Activated CD4-positive, alpha-beta memory T cell treated with anti-CD3 and anti-CD28 coated beads for 36 hours (primary cell): ENCODE measurements at regions not wholly inside any gene's neighbourhood (a gene's known extent, or its start where the extent isn't known, plus 50 kb on each side); places are given as distances from the start of the nearest gene placed in this dataset.
"Not testable (repeated sequence)": the region's sequence is repeated elsewhere in the genome, so short reads cannot be mapped to it uniquely, and the experiment has no call there.

Source experiments
- CTCF ChIA-PET: fragments of 350-600 bp; sonication (Branson Sonifier 250); formaldehyde crosslinking; loops from one replicate; lab custom pipeline; 2021; ENCODE audit warnings: antibody characterized with exemption, inconsistent platforms; lab: Charles Lee
- POLR2A ChIA-PET: fragments of 350-600 bp; sonication (Branson Sonifier 250); formaldehyde crosslinking; loops from one replicate; lab custom pipeline; 2021; ENCODE audit warnings: antibody characterized with exemption; lab: Charles Lee
- DNase-seq: peaks from one replicate; pipeline ENCODE4 v3.0.0-alpha.2; 2020
- H3K27ac Mint-ChIP-seq: one replicate; pipeline ENCODE4 v1.8.0; 2021; ENCODE audit warnings: mixed read lengths
- H3K27me3 Mint-ChIP-seq: one replicate; pipeline ENCODE4 v1.8.0; 2021; ENCODE audit warnings: mixed read lengths
- H3K36me3 Mint-ChIP-seq: one replicate; pipeline ENCODE4 v1.8.0; 2021; ENCODE audit warnings: mixed read lengths
- H3K4me1 Mint-ChIP-seq: one replicate; pipeline ENCODE4 v1.8.0; 2021; ENCODE audit warnings: low read depth, mixed read lengths
- H3K4me3 Mint-ChIP-seq: one replicate; pipeline ENCODE4 v1.8.0; 2021; ENCODE audit warnings: mild to moderate bottlenecking, mixed read lengths
- H3K9me3 Mint-ChIP-seq: one replicate; pipeline ENCODE4 v1.8.0; 2021; ENCODE audit warnings: mixed read lengths
- intact Hi-C: fragments of 100-400 bp; cut with micrococcal nuclease; formaldehyde crosslinking; loops from one replicate; pipeline ENCODE4 v1.15.1; 2023

DNA sequence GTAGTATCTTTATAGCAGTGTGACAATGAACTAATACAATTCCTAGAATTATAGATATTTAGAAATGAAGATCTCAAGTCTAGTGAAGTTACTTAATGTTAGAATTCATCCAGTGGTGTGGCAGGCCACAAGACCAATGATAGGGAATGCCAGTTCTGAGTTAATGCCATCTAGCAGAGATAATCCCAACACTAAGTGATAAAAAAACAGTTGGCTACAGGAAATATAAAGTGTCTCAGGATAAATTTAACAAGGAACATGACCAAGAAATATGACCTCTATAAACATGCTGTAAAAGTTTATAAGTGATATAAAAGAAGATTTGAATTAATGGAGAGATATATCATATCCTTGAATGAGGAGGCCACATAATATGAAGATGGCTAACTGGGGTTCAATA, 1790.5 kb upstream of the ADGRL3 start:
- H3K9me3 Mint-ChIP-seq = peaks cover 11% of the 10 kb centered on the region
- no peak overlapping the region for H3K4me3 Mint-ChIP-seq
- POLR2A ChIA-PET = no interaction called here
- no peak for DNase-seq
- H3K36me3 Mint-ChIP-seq = no peaks in the 10 kb centered on the region
- intact Hi-C loops = no loop called here
- no peaks in the 10 kb centered on the region for H3K27me3 Mint-ChIP-seq
- CTCF ChIA-PET = no interaction called here
- no peaks in the 10 kb centered on the region for H3K4me1 Mint-ChIP-seq
- no peak overlapping the region for H3K27ac Mint-ChIP-seq

DNA sequence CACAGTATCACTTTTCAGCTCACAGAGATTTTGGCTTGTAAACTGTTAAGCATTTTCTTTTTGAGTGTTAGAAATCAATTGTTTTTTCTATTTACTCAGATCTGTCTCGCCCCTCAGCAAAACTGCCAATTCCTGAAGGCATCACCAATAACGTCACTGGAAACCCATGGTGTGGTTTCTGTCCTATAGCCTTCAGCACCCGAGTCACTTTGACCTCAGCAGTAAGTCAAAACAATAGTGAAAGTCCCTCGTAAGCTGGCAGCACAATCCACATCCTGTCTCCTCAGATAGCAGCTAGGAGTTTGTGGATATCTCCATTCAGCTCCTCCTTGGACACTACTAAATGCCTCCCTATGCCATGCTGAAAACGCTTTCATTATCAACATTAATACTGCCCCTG, 1787.4 kb upstream of the ADGRL3 start:
- H3K27me3 Mint-ChIP-seq = no peaks in the 10 kb centered on the region
- intact Hi-C loops = no loop called here
- no peak overlapping the region for H3K4me3 Mint-ChIP-seq
- CTCF ChIA-PET = no interaction called here
- H3K9me3 Mint-ChIP-seq = peaks cover 13% of the 10 kb centered on the region
- no peak overlapping the region for H3K27ac Mint-ChIP-seq
- POLR2A ChIA-PET = no interaction called here
- H3K36me3 Mint-ChIP-seq = no peaks in the 10 kb centered on the region
- H3K4me1 Mint-ChIP-seq = no peaks in the 10 kb centered on the region
- no peak for DNase-seq

DNA sequence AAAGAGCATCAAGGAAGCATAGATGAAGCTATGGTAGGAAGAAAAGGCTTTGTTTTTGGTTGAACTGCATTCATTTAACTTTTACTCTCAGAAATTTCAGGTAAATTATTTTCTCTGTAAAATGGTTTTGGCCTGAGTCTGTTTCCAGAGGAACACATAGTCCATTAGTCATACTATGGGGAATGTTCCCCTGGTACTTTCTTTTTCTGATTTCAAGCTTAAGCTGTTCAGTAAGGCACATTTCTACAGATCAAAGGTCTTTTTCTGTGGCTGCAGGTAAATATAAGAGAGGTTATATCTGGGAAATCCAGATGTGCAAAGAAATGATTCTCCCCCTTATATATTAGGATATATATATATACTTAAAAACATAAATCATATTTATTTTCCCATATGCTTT, 1744.4 kb upstream of the ADGRL3 start:
- intact Hi-C loops = no loop called here
- CTCF ChIA-PET = no interaction called here
- Mint-ChIP-seq H3K27ac (no peak overlapping the region), H3K27me3 (no peaks in the 10 kb centered on the region), H3K9me3 (peaks cover 14% of the 10 kb centered on the region), H3K36me3 (no peaks in the 10 kb centered on the region), H3K4me1 (no peaks in the 10 kb centered on the region), H3K4me3 (no peak overlapping the region)
- POLR2A ChIA-PET = no interaction called here
- DNase-seq = no peak

DNA sequence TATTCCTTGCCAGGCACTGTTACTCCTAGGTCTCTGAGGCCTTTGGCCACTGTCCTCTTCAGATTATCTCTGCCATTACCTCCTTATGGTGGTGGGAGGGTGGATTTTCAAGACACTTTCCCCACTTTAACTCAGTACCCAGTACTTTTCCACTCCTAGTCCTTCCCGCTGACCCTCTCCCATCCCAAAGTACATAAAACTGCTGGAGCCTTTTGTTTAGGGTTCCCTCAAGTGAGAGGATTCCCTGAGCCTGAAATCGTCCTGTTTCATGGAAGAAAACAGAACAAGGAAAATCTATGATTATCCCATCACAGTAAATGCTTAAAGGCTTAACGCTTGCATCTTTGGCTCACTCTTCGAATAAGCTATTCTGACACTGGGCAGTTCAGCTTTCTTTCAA, 1742.5 kb upstream of the ADGRL3 start:
- ChIA-PET POLR2A (no interaction called here), CTCF (no interaction called here)
- H3K27me3 Mint-ChIP-seq = no peaks in the 10 kb centered on the region
- no peaks in the 10 kb centered on the region for H3K36me3 Mint-ChIP-seq
- no peaks in the 10 kb centered on the region for H3K4me1 Mint-ChIP-seq
- intact Hi-C loops = no loop called here
- peaks cover 14% of the 10 kb centered on the region for H3K9me3 Mint-ChIP-seq
- no peak for DNase-seq
- no peak overlapping the region for H3K27ac Mint-ChIP-seq
- no peak overlapping the region for H3K4me3 Mint-ChIP-seq

DNA sequence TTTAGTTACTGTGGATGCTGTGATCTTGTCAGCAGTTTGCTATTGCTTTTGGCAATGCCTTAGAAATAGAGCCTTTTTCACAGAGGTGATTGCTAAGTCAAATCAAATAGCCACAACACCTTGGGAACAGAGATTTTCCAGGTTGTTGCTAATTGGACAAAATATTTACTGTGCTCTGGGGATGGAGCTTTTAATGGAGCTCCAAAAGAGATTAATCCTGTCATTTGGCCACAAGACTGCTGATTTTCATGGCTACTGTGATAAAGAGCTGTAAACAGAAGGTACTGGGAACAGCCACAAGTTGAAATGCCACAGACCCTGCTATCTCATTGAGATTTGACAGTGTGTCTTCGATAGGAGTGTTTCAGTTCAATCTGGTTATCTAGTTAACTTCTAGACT, 1715.2 kb upstream of the ADGRL3 start:
- CTCF ChIA-PET = no interaction called here
- POLR2A ChIA-PET = no interaction called here
- Mint-ChIP-seq H3K9me3 (peaks cover 38% of the 10 kb centered on the region), H3K36me3 (no peaks in the 10 kb centered on the region), H3K27ac (no peak overlapping the region), H3K27me3 (no peaks in the 10 kb centered on the region), H3K4me1 (no peaks in the 10 kb centered on the region), H3K4me3 (no peak overlapping the region)
- intact Hi-C loops = no loop called here
- DNase-seq = no peak

DNA sequence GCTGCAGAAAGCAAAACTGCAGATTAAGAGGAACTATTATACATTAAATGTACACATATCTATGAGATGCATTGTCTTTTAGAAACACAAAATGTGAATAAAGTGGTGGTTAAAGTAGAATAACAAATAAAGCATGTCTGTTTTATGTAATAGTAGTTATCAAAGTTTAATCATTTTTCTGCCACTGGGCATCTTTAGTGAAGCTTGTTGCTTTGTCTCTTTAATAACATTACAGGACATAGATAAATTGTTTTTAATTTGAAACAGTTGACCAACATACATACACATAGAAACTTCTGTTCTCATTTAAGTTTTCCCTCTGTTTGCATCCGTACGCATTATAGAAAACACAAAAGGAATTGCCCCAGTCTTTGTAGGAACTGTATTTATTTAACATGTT, 1700.0 kb upstream of the ADGRL3 start:
- ChIA-PET CTCF (no interaction called here), POLR2A (no interaction called here)
- intact Hi-C loops = no loop called here
- H3K36me3 Mint-ChIP-seq = no peaks in the 10 kb centered on the region
- H3K9me3 Mint-ChIP-seq = peaks cover 21% of the 10 kb centered on the region
- no peak for DNase-seq
- no peak overlapping the region for H3K27ac Mint-ChIP-seq
- H3K4me3 Mint-ChIP-seq = no peak overlapping the region
- H3K27me3 Mint-ChIP-seq = no peaks in the 10 kb centered on the region
- no peaks in the 10 kb centered on the region for H3K4me1 Mint-ChIP-seq

DNA sequence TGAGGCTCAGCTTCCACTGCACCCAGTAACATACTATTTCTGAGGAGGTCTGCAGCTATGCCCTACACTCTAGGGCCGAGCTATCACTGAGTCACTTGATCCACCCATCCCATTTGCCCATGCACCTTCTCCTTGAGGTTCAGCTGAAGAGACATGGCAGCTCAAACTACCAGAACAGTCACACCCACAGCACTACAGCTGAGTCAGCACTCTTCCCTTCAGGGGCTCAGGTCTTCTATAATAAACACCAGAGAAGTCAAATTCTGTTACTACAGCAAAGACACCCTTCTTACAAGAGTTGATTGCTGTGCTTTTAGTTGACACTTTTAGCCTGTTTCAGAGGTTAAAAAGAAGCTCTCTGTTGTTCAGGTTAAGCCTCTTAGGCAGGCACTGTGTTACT, 1696.4 kb upstream of the ADGRL3 start:
- no peaks in the 10 kb centered on the region for H3K4me1 Mint-ChIP-seq
- H3K9me3 Mint-ChIP-seq = peaks cover 13% of the 10 kb centered on the region
- no peaks in the 10 kb centered on the region for H3K27me3 Mint-ChIP-seq
- DNase-seq = no peak
- CTCF ChIA-PET = no interaction called here
- intact Hi-C loops = no loop called here
- H3K4me3 Mint-ChIP-seq = no peak overlapping the region
- no peak overlapping the region for H3K27ac Mint-ChIP-seq
- no peaks in the 10 kb centered on the region for H3K36me3 Mint-ChIP-seq
- POLR2A ChIA-PET = no interaction called here

DNA sequence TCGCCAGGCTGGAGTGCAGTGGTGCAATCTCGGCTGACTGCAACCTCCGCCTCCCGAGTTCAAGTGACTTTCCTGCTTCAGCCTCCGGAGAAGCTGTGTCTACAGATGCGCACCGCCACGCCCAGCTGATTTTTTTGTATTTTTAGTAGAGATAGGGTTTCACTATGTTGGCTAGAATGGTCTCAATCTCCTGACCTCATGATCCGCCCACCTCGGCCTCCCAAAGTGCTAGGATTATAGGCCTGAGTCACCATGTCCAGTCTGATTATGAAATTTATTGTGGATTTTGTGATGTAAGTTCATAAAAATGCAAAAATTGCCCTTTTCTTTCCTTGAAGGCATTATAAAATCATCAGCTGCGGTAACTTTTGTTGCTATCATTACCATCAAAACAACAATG, 1688.3 kb upstream of the ADGRL3 start:
- POLR2A ChIA-PET, H3K4me1 Mint-ChIP-seq, H3K4me3 Mint-ChIP-seq, H3K9me3 Mint-ChIP-seq, intact Hi-C loops, CTCF ChIA-PET, H3K36me3 Mint-ChIP-seq, DNase-seq, H3K27ac Mint-ChIP-seq, H3K27me3 Mint-ChIP-seq: not testable (repeated sequence)

DNA sequence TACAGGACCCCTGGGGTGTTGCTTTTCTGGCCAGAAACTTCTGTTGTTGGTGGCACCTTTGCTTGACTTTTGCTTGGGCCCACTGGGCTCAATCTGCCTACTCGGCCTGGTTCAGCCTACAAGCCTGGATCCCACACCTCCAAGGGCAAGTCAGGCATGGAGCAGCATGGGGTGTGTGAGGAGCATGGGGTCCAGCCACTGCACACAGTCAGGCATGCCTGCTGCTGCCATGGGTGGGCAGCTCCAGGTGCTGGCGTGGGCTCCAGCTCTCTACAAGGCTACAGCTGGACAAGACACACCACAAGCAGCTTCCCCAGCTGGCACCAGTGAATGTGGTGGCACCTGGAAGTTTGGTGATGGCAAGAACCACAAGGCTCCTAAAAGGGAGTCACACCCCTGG, 1683.1 kb upstream of the ADGRL3 start:
- ChIA-PET POLR2A (no interaction called here), CTCF (no interaction called here)
- Mint-ChIP-seq H3K36me3 (no peaks in the 10 kb centered on the region), H3K4me1 (no peaks in the 10 kb centered on the region), H3K9me3 (peaks cover 3% of the 10 kb centered on the region), H3K27ac (no peak overlapping the region), H3K4me3 (no peak overlapping the region), H3K27me3 (no peaks in the 10 kb centered on the region)
- no peak for DNase-seq
- intact Hi-C loops = no loop called here

DNA sequence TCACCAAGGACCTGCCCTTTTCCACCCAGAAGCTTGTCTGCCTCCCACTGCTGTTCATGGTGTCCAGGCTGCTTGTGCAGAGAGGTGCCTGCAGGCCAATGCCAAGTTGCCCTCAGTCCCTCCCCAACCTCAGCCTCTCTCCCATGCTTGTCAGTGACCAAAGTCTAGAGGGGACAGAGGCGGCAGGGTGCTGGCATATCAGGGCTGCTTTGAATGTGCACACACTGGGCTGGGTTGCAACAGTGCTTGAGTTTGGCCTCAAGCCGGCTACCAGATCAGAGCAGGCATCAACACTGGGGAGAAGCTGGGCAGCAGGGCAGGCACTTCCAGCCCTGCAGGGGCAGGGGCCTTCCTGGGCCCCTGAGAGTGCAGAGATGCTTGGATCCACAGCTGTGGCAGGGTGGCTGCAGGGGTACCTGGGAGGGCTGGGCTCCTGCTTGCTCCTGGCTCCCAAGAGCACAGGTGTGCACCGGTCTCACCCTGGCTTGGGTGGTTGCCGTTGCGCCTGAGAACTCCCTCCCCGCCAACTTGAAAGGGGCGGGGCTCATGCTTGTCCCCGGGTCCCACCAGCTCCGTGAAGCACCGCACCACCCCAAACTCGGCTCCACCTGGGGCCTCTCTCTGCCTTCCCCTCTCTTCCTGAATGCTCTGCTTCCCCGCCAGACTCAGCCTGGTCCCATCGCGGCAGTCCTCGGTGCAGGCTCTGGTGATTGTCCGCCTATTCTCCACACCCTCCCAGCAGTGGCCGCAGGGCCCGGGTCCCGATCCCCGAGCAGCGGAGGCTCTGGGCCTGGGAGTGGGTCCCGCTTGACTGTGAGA, 1681.9 kb upstream of the ADGRL3 start:
- CTCF ChIA-PET = no interaction called here
- no peak overlapping the region for H3K27ac Mint-ChIP-seq
- DNase-seq = no peak
- no peaks in the 10 kb centered on the region for H3K4me1 Mint-ChIP-seq
- no peaks in the 10 kb centered on the region for H3K36me3 Mint-ChIP-seq
- POLR2A ChIA-PET = no interaction called here
- H3K4me3 Mint-ChIP-seq = no peak overlapping the region
- H3K27me3 Mint-ChIP-seq = no peaks in the 10 kb centered on the region
- H3K9me3 Mint-ChIP-seq = peaks cover 7% of the 10 kb centered on the region
- intact Hi-C loops = no loop called here

DNA sequence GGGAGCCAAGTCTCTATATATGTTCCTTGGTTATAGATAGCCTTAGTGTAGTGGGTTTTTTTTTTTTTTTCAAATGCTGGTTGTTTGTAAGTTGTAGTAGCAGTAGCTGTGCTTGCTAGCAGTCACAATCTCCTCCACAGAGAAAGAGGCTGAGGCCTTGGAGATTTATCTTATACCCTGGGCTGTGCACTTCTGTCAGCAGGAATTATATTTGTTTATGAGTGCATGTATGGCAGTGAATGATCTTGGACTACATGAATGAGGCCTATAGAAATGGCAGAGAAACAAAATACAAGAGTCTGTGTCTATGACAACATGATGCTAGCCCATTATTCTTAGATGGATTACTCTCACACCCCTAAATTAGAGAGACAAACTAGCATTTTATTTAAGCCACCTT, 1674.2 kb upstream of the ADGRL3 start:
- no peak for DNase-seq
- CTCF ChIA-PET = no interaction called here
- Mint-ChIP-seq H3K27me3 (no peaks in the 10 kb centered on the region), H3K9me3 (peaks cover 34% of the 10 kb centered on the region), H3K4me1 (no peaks in the 10 kb centered on the region), H3K36me3 (no peaks in the 10 kb centered on the region), H3K27ac (no peak overlapping the region), H3K4me3 (no peak overlapping the region)
- intact Hi-C loops = no loop called here
- POLR2A ChIA-PET = no interaction called here

DNA sequence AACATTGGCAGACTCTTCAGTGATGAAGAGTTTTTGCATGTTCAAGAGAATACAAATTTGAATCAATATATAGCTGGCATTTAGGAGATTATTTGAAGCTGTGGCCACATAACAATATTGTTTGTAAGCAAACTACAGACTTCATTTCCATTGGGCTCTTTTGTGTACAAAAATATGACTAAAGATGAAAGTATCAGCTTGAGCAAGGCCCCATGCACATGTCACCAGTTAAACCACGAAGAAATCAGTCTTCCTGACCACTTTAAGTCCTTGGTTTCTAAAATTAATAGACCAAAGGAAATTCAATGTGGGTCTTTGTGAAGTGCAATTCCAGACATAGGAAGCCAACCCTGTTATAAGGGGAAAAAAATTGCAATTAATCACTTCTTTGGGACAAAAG, 1664.6 kb upstream of the ADGRL3 start:
- CTCF ChIA-PET = no interaction called here
- Mint-ChIP-seq H3K27me3 (no peaks in the 10 kb centered on the region), H3K4me1 (no peaks in the 10 kb centered on the region), H3K4me3 (no peak overlapping the region), H3K36me3 (no peaks in the 10 kb centered on the region), H3K9me3 (peaks cover 23% of the 10 kb centered on the region), H3K27ac (no peak overlapping the region)
- DNase-seq = no peak
- intact Hi-C loops = no loop called here
- POLR2A ChIA-PET = no interaction called here

DNA sequence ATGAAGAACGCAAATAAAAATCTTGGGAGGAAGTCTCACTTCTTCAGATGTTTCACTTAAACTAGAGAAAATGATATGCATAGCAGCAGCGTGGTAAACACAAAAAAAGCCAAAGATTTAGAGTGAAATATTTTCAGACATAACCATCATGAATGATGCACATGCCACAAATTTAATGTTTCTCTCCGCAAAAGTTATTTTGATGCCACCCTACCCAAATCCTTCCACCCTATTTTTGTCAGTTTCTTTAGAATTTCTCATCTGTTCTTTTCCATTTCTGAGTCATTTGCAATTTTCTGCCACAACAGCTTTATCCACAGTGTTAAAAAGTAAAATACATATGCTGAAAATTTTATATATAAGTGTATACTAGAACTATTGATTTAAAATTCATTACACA, 1663.7 kb upstream of the ADGRL3 start:
- H3K27ac Mint-ChIP-seq = no peak overlapping the region
- no peak overlapping the region for H3K4me3 Mint-ChIP-seq
- H3K4me1 Mint-ChIP-seq = no peaks in the 10 kb centered on the region
- no peak for DNase-seq
- ChIA-PET POLR2A (no interaction called here), CTCF (no interaction called here)
- no peaks in the 10 kb centered on the region for H3K27me3 Mint-ChIP-seq
- H3K9me3 Mint-ChIP-seq = peaks cover 23% of the 10 kb centered on the region
- H3K36me3 Mint-ChIP-seq = no peaks in the 10 kb centered on the region
- intact Hi-C loops = no loop called here
